HG03064 (cell line): ENCODE measurements at regions not wholly inside any gene's neighbourhood (a gene's known extent, or its start where the extent isn't known, plus 50 kb on each side); places are given as distances from the start of the nearest gene placed in this dataset.
"Not testable (repeated sequence)": the region's sequence is repeated elsewhere in the genome, so short reads cannot be mapped to it uniquely, and the experiment has no call there.

Experiments
- ATAC-seq: cut with Tn5 transposase; IDR thresholded peaks from one replicate; pipeline ENCODE4 v1.9.1; 2021; ENCODE audit warnings: low read depth; ENCODE audit not compliant: unreplicated experiment

- no peak for ATAC-seq
Measured at GRCh38 chr13:81302125-81302524, 961.2 kb upstream of the SPRY2 start.

- no peak for ATAC-seq
Measured at GRCh38 chr13:81295177-81295576, 954.3 kb upstream of the SPRY2 start.

DNA sequence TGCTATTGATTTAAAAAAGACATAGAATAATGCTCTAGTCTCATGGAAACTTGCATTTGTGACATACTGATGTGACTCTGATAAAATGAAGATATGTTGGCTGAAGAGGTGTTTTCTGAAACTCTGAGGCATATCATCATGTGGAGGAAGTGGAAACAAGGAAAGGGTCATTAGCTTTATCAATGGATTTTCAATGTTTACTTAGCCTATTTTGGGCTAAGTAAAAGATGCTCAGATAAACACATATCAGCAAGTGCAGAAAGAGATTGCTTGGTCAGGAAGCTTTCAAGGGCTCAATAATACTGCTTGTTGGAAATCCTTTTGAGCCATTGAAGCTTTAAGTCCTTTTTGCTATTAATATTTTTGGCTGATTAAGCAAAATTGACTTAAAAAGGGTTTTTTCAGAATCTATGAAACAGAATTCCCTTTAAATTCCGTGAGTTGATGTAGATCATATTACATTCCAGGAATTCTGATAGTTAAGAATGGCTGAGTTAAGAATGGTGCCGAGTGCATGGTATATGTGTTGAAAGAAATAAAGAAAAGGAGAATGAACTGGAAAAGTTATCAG is 952.8 kb upstream of the SPRY2 start:
- no peak for ATAC-seq

- ATAC-seq: no peak
Measured at GRCh38 chr13:81283561-81283960, 942.6 kb upstream of the SPRY2 start.

DNA sequence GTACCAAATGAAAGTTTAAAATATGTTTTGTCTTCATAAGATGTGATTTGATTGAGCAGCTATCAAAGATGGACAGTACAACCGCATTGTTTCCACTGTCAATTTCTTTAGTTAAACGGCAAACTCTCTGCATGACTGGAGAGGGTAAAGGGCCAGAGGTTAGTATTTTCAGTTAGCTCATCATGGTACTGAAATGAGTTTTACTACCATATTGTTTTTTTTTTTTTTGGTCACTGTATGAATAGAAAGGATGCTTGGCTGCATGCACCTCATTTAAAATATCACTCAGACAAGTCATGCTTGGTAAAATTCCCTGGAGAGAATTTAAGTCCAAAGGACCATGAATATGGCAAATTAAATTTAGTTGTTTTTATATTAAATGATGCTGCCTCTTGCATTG is 942.1 kb upstream of the SPRY2 start:
- ATAC-seq: no peak

DNA sequence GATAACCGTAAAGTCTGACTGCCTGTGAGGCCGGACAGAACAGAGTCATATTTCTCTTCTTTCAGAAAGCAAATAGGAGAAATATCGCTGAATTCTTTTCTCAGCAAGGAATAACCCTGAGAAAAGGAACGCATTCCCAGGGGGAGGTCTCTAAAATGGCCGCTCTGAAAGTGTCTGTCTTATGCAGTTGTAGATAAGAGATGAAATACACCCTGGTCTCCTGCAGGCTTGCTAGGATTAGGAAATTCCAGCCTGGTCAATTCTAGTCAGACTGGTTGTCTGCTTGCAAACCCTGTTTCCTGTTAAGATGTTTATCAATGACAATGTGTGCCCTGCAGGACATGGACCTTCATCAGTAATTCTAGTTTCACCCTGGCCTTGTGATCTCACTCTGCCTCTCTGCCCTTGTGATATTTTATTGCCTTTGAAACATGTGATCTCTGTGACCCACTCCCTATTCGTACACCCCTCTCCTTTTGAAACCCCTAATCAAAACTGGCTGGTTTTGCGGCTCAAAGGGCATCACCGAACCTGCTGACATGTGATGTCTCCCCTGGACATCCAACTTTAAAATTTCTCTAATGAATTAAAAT is 934.8 kb upstream of the SPRY2 start:
- no peak for ATAC-seq

DNA sequence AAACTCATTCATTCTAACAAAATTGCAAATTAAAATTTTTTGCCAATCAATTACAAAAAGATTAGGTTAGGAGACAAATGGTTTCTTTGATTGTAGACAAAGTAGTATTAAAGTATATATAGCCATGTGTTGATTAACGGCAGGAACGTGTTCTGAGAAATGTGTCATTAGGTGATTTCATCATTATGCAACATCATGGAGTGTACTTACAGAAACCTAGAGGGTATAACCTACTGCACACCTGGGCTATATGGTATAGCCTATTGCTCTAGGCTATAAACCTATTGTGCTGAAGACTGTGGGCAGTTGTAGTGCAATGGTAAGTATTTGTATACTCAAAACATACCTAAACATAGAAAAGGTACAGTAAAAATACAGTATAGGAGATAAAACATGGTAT is 906.8 kb upstream of the SPRY2 start:
- ATAC-seq: no peak

DNA sequence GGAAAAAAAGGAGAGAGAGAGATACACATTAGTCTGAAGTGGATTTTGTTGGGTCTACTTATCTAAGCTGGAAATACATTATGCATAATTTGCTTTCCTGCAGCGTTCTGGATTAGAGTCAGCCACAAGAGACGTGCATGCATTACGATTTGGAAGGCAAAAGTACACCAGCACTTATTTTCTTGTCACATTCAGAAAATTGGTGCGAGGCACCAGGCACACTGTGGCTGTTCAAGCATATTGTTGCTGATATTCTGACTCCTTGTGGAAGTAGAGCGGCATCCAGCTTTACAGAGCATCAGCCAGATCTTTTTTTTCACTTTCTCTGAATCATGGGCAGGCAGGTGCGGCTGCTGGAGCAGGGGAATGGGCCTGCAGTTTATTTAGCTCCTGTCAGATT is 905.6 kb upstream of the SPRY2 start:
- ATAC-seq: no peak

GRCh38 chr13:81244011-81244410 is 903.1 kb upstream of the SPRY2 start:
- no peak for ATAC-seq

GRCh38 chr13:81230386-81230785 is 889.5 kb upstream of the SPRY2 start:
- no peak for ATAC-seq

- ATAC-seq: not testable (repeated sequence)
Measured at GRCh38 chr13:81226830-81227229, 885.9 kb upstream of the SPRY2 start.

GRCh38 chr13:81224209-81224833 is 883.4 kb upstream of the SPRY2 start:
- ATAC-seq: no peak

GRCh38 chr13:81223778-81224177 is 882.9 kb upstream of the SPRY2 start:
- ATAC-seq: no peak

GRCh38 chr13:81211713-81212112 is 870.8 kb upstream of the SPRY2 start:
- ATAC-seq: no peak

- no peak for ATAC-seq
Measured at GRCh38 chr13:81207636-81208035, 866.7 kb upstream of the SPRY2 start.

DNA sequence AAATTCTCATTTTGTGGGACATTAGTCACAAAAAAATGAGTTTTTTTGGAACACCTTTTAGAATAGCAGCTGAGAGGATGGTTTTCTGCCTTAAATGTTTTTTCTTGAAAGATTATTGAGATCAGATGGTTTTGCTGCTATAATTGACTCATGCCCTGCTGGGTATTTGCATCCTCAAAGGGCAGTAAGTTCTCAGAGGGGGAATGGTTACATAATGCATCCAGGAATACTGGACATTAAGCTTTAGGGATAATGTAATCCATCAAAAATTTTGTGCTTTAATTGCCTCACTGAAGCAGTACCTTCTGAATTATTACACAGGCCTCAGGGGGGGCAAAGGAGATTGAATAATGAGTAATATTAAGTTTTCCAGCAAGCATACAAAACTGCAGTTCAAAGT is 866.3 kb upstream of the SPRY2 start:
- no peak for ATAC-seq

GRCh38 chr13:81203783-81204182 is 862.9 kb upstream of the SPRY2 start:
- ATAC-seq: no peak

DNA sequence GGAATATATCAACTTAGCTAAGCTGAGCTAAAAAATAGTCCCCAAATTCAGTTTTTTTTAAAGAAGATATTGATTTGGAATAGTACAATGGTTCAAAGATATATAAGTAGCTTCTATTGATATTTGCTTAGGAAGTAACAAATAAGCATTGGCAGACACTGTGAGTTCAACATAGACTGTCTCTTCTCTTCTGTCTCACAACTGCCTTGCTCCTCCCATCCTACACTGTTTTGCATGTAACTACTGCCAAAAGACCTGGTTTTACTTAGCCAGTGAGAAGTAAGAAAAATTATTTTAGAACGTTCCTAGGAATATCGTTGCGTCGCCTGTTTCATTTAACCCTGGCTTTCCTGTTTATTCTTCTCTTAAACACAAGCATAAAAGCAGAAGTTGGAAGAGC is 859.0 kb upstream of the SPRY2 start:
- ATAC-seq: no peak

DNA sequence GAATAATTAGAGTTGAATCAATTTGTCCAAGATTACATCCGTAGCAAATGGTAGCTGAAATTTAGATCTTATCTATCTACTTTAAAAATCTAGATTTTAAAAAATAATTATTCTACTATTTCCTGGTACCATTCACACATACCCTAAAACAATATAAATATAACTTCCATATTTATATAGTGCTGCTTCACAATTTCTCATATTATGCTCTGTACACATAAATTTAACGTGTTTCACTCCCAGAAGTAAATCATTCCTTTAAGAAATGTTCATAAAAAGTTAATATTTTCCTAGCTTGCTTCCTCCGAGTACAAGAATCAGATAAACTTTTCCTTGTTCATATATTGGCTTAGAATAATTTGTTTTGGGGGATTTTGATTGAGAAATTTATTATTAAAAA is 857.0 kb upstream of the SPRY2 start:
- ATAC-seq: no peak

GRCh38 chr13:81197483-81197882 is 856.6 kb upstream of the SPRY2 start:
- no peak for ATAC-seq

DNA sequence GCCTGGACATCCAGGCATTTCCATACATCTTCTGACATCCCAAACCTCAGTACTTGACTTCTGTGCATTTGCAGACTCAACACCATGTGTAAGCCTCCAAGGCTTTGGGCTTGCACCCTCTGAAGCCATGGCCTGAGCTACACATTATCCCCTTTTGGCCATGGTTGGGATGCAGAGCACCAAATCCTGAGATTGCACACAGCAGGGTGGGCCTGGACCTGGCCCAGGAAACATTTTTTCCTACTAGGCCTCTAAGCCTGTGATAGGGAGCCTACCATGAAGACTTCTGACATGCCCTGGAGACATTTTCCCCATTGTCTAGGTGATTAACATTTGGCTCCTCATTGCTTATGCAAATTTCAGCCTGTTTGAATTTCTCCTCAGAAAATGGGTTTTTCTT is 853.4 kb upstream of the SPRY2 start:
- no peak for ATAC-seq

DNA sequence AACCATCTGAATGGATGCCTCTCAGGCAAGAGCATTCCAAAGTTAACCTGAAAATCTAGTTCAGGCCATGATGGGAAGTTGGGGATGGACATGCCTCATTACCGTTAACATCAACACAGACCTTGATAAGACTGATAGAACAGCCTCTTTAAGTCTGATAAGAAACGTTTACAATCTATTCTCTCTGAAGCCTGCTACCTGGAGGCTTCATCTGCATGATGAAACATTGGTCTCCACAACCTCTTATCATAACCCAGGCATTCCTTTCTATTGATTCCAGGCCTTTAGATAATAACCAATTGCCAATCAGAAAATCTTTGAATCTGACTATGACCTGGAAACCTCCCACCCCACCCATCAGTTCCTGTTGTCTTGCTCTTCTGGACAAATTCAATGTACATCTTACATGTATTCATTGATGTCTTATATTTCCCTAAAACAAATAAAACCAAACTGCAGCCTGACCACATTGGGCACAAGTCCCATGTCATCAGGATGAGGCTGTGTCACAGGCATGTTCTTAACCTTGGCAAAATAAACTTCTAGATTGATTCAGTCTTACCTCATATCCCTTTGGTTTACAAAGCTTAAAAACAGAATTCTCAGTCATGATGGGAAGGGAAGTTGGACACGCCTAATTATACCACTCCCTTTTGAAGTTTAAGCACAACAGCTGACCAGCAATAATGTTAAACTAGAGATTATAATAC is 843.8 kb upstream of the SPRY2 start:
- no peak for ATAC-seq
